Cardiac fibroblast (primary cell): ENCODE measurements at regions not wholly inside any gene's neighbourhood (a gene's known extent, or its start where the extent isn't known, plus 50 kb on each side); places are given as distances from the start of the nearest gene placed in this dataset.

ENCODE experiments used
- DNase-seq, 2 donors: peaks; one replicate each; pipeline versions ENCODE4 v3.0.0 to v3.0.0-alpha.2; 2010; ENCODE audit warnings: low read depth in 2 of 2
- H3K4me3 ChIP-seq, 2 donors: replicated peaks in 1 of 2; 1 replicate in 1 of 2; 2 replicates in 1 of 2; pipeline ENCODE4 v1.5.1; 2011; ENCODE audit warnings: low read depth in 2 of 2, low read length in 2 of 2, mild to moderate bottlenecking in 2 of 2, moderate library complexity in 1 of 2
- TF ChIP-seq, protein P1 (sequence below): IDR thresholded peaks from one replicate; pipeline ENCODE4 v1.5.1; 2011; ENCODE audit warnings: low read depth, mild to moderate bottlenecking, low read length, inconsistent platforms

DNA sequence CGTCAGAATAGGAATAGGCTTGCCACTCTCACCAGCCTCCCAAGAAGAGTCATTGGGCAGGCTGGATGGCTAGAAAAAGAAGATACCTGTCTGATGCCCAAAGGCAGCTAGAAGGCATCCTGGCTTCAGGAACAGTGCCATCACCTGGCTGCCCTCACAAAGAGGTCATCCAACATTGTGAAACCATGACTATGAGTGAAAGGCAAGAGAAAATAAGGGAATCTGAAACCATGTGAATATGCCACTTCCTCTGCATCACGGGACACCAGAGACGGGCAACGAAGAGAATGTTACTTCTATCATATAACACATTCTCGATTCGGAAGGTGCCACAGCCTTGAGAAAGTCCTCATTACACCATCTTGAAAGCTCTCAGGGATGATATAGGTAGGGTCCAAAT lies 182.0 kb downstream of the DAD1 start:
- no peak overlapping the region for H3K4me3 ChIP-seq
- DNase-seq = no peak
- TF ChIP-seq, protein P1, sequence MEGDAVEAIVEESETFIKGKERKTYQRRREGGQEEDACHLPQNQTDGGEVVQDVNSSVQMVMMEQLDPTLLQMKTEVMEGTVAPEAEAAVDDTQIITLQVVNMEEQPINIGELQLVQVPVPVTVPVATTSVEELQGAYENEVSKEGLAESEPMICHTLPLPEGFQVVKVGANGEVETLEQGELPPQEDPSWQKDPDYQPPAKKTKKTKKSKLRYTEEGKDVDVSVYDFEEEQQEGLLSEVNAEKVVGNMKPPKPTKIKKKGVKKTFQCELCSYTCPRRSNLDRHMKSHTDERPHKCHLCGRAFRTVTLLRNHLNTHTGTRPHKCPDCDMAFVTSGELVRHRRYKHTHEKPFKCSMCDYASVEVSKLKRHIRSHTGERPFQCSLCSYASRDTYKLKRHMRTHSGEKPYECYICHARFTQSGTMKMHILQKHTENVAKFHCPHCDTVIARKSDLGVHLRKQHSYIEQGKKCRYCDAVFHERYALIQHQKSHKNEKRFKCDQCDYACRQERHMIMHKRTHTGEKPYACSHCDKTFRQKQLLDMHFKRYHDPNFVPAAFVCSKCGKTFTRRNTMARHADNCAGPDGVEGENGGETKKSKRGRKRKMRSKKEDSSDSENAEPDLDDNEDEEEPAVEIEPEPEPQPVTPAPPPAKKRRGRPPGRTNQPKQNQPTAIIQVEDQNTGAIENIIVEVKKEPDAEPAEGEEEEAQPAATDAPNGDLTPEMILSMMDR = no peak

DNA sequence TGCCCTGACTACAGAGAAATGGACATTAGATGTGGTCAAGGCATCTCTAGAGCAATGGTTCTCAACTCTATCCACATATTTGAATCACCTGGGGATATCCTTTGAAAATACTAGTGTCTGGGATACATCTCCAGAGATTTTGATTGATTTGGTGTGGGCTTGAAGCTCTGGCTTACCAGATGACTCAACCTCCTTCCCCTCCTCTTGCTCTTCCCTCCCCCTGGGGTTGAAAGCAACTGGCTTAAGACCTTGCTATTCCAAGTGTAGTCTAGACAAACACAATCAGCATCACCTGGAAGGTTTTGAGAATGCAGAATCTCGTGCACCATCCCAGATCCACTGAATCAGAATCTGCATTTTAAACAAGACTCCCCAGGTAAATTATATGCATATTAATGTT lies 183.8 kb downstream of the DAD1 start:
- H3K4me3 ChIP-seq = no peak overlapping the region
- TF ChIP-seq, protein P1 = no peak
- no peak for DNase-seq

- no peak overlapping the region for H3K4me3 ChIP-seq
- TF ChIP-seq, protein P1 = no peak
- DNase-seq = no peak
These were observed 185.7 kb downstream of the DAD1 start for GRCh38 chr14:22403296-22403695.

GRCh38 chr14:22400655-22401259 lies 188.3 kb downstream of the DAD1 start:
- DNase-seq = peak in 1 of 2 donors; percentile 23
- TF ChIP-seq, protein P1 = no peak
- H3K4me3 ChIP-seq = no peak overlapping the region

- TF ChIP-seq, protein P1 = no peak
- H3K4me3 ChIP-seq = no peak overlapping the region
- no peak for DNase-seq
These were observed 189.2 kb downstream of the DAD1 start for GRCh38 chr14:22399776-22400175.

DNA sequence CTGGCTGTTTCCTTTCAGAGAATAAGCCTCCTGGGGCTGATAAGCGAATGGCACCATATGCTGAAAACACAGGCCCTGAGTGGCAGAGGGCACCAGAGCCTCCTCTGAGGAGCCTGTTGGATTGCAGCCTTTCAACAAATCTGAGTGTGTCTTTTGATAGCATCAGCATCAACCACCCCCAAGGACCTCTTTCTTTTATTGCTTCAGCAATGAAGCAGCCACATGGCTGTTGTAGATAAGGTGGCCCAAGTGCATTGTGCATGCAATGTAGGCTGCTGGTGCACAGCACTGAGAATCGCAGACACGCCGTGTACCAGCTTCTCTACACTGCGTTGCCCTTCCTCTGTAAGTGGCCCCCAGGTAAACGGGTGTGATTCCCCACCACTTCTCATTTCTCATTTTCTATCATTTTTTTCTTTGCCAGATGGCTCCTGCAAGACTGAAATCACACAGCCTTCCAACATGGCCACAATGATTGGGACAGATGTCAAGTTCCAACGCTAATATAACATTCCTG lies 191.7 kb downstream of the DAD1 start:
- no peak overlapping the region for H3K4me3 ChIP-seq
- DNase-seq = no peak
- TF ChIP-seq, protein P1 = no peak

DNA sequence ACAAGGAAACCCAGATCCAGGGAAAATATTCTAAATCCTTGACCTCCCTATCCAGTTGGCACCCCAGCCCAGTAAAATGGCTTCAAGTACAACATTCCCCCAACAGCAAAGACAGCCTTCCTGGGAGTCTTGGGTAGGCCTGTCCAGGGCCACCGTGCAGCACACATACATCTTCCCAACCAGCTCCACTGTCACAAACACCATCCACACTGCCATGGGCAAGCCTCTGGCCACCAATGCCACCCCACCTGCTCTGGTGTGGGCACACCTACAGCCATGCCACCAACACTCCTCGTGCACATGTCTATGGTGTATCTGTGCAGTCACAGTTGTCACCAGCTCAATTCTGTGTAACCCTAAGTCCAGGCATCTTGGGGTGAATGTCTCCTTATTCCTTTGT lies 193.2 kb downstream of the DAD1 start:
- TF ChIP-seq, protein P1 = no peak

More for the DNA sequence above, 193.2 kb downstream of the DAD1 start:
- DNase-seq = no peak
- no peak overlapping the region for H3K4me3 ChIP-seq
